ENCODE measurements at regions not wholly inside any gene's neighbourhood (a gene's known extent, or its start where the extent isn't known, plus 50 kb on each side); places are given as distances from the start of the nearest gene placed in this dataset.

- Histone ChIP-seq H3K27ac (ENCODE audit: insufficient read depth, low read depth, low read length) (no peak overlapping the region), H3K9ac (replicated peaks; ENCODE audit: extremely low read depth, insufficient read depth, low read length) (no peak overlapping the region), H3K4me3 (replicated peaks in 1 of 3; ENCODE audit: insufficient read depth in 1 of 3, low read depth in 1 of 3, low read length in 3 of 3) (no peak overlapping the region), H3K27me3 (ENCODE audit: control insufficient read depth in 2 of 2, insufficient read depth in 2 of 2, low read length in 2 of 2) (no peaks in the 10 kb centered on the region), H3K4me2 (ENCODE audit: insufficient read depth, low read length) (no peak overlapping the region), H2AFZ (ENCODE audit: low read depth, low read length) (no peak overlapping the region), H3K9me1 (replicated peaks; ENCODE audit: control insufficient read depth, extremely low read depth, insufficient read depth, low read length) (no peaks in the 10 kb centered on the region), H3K36me3 (ENCODE audit: control insufficient read depth in 2 of 2, extremely low read depth in 1 of 2, insufficient read depth in 2 of 2, low read length in 2 of 2) (no peaks in the 10 kb centered on the region), H3K9me3 (replicated peaks; ENCODE audit: control insufficient read depth, insufficient read depth, low read length) (no peaks in the 10 kb centered on the region), H3K4me1 (ENCODE audit: control insufficient read depth, extremely low read depth, insufficient read depth, low read length) (no peaks in the 10 kb centered on the region), H4K20me1 (replicated peaks; ENCODE audit: control insufficient read depth, extremely low read depth, insufficient read depth, low read length) (no peaks in the 10 kb centered on the region), H3K79me2 (ENCODE audit: control insufficient read depth, insufficient read depth, low read length) (no peaks in the 10 kb centered on the region)
- no TSS peak for BruUV-seq (replicated peaks)
- intact Hi-C loops (cut with micrococcal nuclease) = loop anchor here (1.0 kb wide), 4 partner anchors 231 to 1112 kb away; no protein-coding TSS in a partner anchor
- CTCF ChIA-PET = interaction anchor here (0.6 to 3.2 kb wide), 10 partner anchors 8 to 1112 kb away, joined by 3 to 23 read pairs (median 8); no protein-coding TSS in a partner anchor
- TF ChIP-seq JUN (IDR thresholded peaks at IDR 0.05; ENCODE audit: borderline replicate concordance, insufficient read depth, insufficient read length, low read depth) = no peak
- TF ChIP-seq EZH2 (IDR thresholded peaks at IDR 0.05; ENCODE audit: borderline replicate concordance, low read depth, low read length, severe bottlenecking) = no peak
- TF ChIP-seq POLR2A (IDR thresholded peaks at IDR 0.05; ENCODE audit: low read depth, low read length) = no peak
- no peak for TF ChIP-seq GATA2 (IDR thresholded peaks at IDR 0.05; ENCODE audit: insufficient read depth, insufficient read length, low read depth, low read length)
- FAIRE-seq = no peak
- no peak for DNase-seq (ENCODE audit: low read depth, low spot score)
- dilution Hi-C loops (cut with MboI; ENCODE audit: extremely low pct_ligation_motif_present, low sequenced_read_pairs) = no loop called here
- POLR2A ChIA-PET = no interaction called here
Measured at GRCh38 chr2:18750672-18751554, 161.5 kb upstream of the NT5C1B start.

GRCh38 chr2:18749912-18750526 lies 160.7 kb upstream of the NT5C1B start:
- peak; percentile 42 for DNase-seq (ENCODE audit: low read depth, low spot score)
- FAIRE-seq = no peak
- H3K4me2 ChIP-seq (ENCODE audit: insufficient read depth, low read length) = no peak overlapping the region
- no peak overlapping the region for H2AFZ ChIP-seq (ENCODE audit: low read depth, low read length)
- intact Hi-C loops (cut with micrococcal nuclease) (loop anchor here (1.0 kb wide), 4 partner anchors 230 to 1113 kb away; no protein-coding TSS in a partner anchor), dilution Hi-C loops (cut with MboI; ENCODE audit: extremely low pct_ligation_motif_present, low sequenced_read_pairs) (no loop called here)
- no peak overlapping the region for H3K27ac ChIP-seq (ENCODE audit: insufficient read depth, low read depth, low read length)
- no peaks in the 10 kb centered on the region for H3K36me3 ChIP-seq (ENCODE audit: control insufficient read depth in 2 of 2, extremely low read depth in 1 of 2, insufficient read depth in 2 of 2, low read length in 2 of 2)
- no peaks in the 10 kb centered on the region for H3K27me3 ChIP-seq (ENCODE audit: control insufficient read depth in 2 of 2, insufficient read depth in 2 of 2, low read length in 2 of 2)
- BruUV-seq (replicated peaks) = no TSS peak
- POLR2A ChIA-PET = no interaction called here
- no peaks in the 10 kb centered on the region for H3K9me3 ChIP-seq (replicated peaks; ENCODE audit: control insufficient read depth, insufficient read depth, low read length)
- no peaks in the 10 kb centered on the region for H3K9me1 ChIP-seq (replicated peaks; ENCODE audit: control insufficient read depth, extremely low read depth, insufficient read depth, low read length)
- TF ChIP-seq POLR2A (IDR thresholded peaks at IDR 0.05; ENCODE audit: low read depth, low read length) = no peak
- no peak for TF ChIP-seq FOS (IDR thresholded peaks at IDR 0.05; ENCODE audit: borderline replicate concordance, insufficient read depth, low read length)
- TF ChIP-seq EZH2 (IDR thresholded peaks at IDR 0.05; ENCODE audit: borderline replicate concordance, low read depth, low read length, severe bottlenecking) = no peak
- no peak for TF ChIP-seq MAX (IDR thresholded peaks at IDR 0.05; ENCODE audit: insufficient read depth, insufficient read length)
- no peak for TF ChIP-seq MYC (IDR thresholded peaks at IDR 0.05; ENCODE audit: low read depth, low read length)
- no peak for TF ChIP-seq GATA2 (IDR thresholded peaks at IDR 0.05; ENCODE audit: insufficient read depth, insufficient read length, low read depth, low read length)
- TF ChIP-seq JUN (IDR thresholded peaks at IDR 0.05; ENCODE audit: borderline replicate concordance, insufficient read depth, insufficient read length, low read depth) = no peak
- peak; percentile 44 to 52 for TF ChIP-seq CTCF (IDR thresholded peaks at IDR 0.05; ENCODE audit: extremely low read depth in 1 of 2, insufficient read depth in 1 of 2, low read depth in 1 of 2, low read length in 2 of 2)
- CTCF ChIA-PET = interaction anchor here (0.6 to 3.2 kb wide), 11 partner anchors 9 to 1113 kb away, joined by 3 to 23 read pairs (median 8); no protein-coding TSS in a partner anchor
- no peaks in the 10 kb centered on the region for H3K79me2 ChIP-seq (ENCODE audit: control insufficient read depth, insufficient read depth, low read length)
- H3K9ac ChIP-seq (replicated peaks; ENCODE audit: extremely low read depth, insufficient read depth, low read length) = no peak overlapping the region
- no peaks in the 10 kb centered on the region for H3K4me1 ChIP-seq (ENCODE audit: control insufficient read depth, extremely low read depth, insufficient read depth, low read length)
- H4K20me1 ChIP-seq (replicated peaks; ENCODE audit: control insufficient read depth, extremely low read depth, insufficient read depth, low read length) = no peaks in the 10 kb centered on the region
- H3K4me3 ChIP-seq (replicated peaks in 1 of 3; ENCODE audit: insufficient read depth in 1 of 3, low read depth in 1 of 3, low read length in 3 of 3) = no peak overlapping the region

Data from endothelial cell of umbilical vein (primary cell).